ENCODE measurements at regions not wholly inside any gene's neighbourhood (a gene's known extent, or its start where the extent isn't known, plus 50 kb on each side); places are given as distances from the start of the nearest gene placed in this dataset.

DNA sequence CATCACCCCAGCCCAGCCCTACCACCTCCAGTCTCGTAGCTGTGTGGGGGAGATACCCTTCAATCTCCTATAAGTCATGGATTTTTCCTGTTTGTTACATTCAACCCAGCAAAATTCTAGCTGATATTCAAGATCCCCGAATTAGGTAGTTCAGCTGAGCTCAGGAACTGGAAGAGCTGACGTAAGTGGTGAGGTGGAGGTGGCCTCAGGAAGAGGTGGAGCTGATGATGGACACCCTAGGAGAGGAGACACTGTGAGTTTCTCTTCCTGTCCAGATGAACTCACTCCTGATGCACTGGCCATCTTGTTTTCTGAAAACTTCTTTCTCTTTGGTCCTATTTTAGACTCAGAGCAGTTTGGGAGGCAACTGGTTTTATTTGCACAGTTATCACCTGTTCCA is 90.5 kb upstream of the PITRM1 start:
- TF ChIP-seq, protein P1, sequence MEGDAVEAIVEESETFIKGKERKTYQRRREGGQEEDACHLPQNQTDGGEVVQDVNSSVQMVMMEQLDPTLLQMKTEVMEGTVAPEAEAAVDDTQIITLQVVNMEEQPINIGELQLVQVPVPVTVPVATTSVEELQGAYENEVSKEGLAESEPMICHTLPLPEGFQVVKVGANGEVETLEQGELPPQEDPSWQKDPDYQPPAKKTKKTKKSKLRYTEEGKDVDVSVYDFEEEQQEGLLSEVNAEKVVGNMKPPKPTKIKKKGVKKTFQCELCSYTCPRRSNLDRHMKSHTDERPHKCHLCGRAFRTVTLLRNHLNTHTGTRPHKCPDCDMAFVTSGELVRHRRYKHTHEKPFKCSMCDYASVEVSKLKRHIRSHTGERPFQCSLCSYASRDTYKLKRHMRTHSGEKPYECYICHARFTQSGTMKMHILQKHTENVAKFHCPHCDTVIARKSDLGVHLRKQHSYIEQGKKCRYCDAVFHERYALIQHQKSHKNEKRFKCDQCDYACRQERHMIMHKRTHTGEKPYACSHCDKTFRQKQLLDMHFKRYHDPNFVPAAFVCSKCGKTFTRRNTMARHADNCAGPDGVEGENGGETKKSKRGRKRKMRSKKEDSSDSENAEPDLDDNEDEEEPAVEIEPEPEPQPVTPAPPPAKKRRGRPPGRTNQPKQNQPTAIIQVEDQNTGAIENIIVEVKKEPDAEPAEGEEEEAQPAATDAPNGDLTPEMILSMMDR (IDR thresholded peaks at IDR 0.05): no peak
- no peak for TF ChIP-seq EZH2 (IDR thresholded peaks at IDR 0.05)
- TF ChIP-seq EZH2phosphoT487 (IDR thresholded peaks at IDR 0.05): no peak

Measured in neural progenitor cell (in vitro differentiated cells).